HG03025 (cell line): ENCODE measurements at regions not wholly inside any gene's neighbourhood (a gene's known extent, or its start where the extent isn't known, plus 50 kb on each side); places are given as distances from the start of the nearest gene placed in this dataset.
"Not testable (repeated sequence)": the region's sequence is repeated elsewhere in the genome, so short reads cannot be mapped to it uniquely, and the experiment has no call there.

ENCODE experiments used
- ATAC-seq: cut with Tn5 transposase; IDR thresholded peaks from one replicate; pipeline ENCODE4 v1.9.1; 2021; ENCODE audit warnings: mild to moderate bottlenecking, moderate library complexity; ENCODE audit not compliant: unreplicated experiment, low FRiP score

DNA sequence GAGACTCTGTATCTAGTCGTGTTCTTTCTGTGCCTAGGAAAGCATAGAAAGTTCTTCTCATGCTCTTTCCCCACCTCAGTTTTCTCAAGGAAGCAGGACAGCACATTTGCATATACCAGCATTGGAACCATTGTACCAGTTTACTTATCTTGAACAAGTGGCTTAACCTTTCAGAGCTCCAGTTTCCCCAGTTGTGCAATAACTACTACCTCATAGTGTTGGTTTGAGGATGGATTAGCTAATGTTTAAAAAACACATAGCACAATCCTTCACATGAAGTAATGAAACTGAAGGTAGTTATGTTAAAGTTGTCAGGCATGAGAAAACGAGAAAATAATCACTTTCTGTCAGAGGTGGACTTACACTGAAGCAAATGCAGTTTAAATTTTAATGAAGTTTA lies 92.2 kb upstream of the H2AZ1 start:
- no peak for ATAC-seq

DNA sequence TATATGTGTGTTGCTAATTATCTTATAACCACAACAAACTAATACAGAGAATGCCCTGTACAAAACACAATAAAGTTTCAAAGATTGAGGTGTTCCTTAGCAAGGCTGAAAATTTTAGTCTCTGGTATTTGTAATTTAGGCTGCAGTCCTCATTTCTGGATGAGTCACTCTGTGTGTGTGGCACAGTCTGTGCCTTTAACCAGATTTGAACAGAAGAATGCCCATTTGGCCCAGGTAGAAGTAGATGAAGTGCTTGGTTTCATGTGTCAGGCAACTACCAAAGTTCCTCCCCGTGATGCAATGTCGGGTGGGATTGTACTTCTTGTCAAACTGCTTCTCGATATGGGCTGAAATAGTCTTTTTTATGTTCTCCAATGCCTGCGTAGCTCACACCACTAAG lies 91.6 kb upstream of the H2AZ1 start:
- ATAC-seq, result no peak

DNA sequence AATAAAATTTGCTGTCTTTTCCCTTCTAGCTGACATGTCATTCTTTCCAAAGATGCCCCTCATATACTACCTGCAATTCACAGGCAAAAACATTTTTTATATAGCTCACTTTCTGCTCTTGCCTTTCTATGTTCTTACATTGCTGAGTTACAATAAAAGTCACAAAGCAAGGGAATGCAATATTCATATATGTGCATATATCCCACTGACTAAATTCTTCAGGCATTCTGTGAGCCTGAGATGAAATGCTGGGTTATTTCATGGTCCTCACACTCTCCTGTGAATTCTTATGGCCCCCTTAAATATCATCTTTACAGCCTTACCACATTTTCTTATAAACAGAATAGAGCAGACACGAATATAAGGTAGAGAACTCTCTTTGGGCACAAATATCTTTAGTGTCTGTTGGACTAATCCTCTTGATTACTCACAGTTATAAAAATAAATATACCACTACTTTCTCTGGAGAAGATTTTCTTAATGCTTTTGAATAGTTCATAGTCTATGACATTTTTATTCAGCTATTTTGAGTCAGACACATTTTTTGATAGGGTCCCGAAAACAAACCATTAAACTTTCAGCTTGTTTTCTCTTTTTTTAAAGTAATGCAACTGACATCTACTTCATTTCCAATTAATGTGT lies 84.1 kb upstream of the H2AZ1 start:
- no peak for ATAC-seq

DNA sequence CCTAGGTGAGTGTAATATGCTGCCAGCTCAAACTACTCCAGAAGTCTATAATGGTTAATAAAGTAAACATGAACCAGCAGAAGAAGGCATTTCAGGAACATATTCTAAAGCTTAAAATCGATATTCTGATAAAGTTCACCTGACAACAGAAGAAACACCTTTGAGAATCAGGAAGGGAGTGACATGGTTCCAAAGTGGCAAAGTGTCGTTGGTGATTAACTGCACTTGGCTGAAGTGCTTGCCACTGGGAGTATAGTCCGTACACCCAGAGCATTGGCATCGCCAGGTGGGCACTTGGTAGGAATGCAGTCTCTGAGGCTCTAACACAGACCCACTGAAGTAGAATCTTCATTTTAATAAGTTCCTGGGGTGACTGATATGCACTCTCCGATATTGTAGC lies 76.0 kb upstream of the H2AZ1 start:
- ATAC-seq, result no peak

DNA sequence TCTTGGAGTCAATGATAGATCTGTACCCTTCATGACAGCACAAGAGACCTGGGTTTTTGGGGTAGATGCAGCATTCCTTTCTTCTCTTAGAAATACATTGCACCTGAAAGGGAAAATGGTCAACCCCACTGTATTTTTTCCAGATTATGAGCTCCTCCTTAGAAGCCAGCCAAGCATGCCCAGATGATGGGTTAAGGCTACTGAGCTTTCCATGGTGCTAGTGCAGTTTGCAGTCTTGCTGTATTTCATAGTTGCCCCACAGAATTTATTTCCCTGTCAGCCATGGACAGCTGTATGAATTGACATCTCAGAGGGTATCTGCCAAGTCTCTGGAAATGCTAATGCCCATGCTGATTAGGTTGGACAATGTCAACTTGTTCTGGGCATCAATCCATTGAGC lies 73.7 kb upstream of the H2AZ1 start:
- ATAC-seq, result no peak

DNA sequence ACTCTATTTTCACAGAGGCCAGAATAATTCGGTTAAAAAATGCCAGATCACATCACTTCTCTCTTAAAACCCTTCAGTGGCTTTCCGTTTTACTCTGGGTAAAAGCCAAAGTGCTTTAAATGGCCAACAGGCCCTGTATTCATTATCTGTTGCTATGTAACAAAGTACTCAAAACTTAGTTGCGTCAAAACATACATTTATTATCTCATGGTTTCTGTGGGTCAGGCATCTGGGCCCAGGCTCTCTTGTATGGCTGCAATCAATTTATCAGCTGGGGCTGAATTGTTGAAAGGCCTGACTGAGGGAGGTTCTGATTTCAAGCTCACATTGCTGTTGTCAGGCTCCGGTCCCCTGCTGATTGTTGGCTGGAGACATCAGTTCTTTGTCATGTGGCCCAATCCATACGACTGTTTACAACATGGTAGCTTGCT lies 72.7 kb upstream of the H2AZ1 start:
- no peak for ATAC-seq

DNA sequence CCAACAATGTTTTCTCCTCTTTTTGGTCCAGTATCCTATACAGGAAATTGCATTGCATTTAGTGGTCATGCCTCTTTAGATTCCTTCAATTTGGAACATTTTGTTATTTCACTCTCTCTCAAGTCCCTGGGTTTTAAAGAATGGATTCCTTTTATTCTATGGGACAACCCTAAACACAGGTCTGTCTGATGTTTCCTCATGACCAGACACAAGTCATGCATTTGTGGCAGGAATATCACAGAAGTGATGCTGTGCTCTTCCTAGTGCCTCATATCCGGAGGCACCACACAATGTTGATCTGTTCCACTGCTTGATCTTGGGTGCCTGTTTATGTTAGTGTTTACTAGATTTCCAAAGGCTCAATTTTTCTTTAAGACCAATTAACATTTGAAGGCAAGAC lies 69.7 kb upstream of the H2AZ1 start:
- no peak for ATAC-seq

DNA sequence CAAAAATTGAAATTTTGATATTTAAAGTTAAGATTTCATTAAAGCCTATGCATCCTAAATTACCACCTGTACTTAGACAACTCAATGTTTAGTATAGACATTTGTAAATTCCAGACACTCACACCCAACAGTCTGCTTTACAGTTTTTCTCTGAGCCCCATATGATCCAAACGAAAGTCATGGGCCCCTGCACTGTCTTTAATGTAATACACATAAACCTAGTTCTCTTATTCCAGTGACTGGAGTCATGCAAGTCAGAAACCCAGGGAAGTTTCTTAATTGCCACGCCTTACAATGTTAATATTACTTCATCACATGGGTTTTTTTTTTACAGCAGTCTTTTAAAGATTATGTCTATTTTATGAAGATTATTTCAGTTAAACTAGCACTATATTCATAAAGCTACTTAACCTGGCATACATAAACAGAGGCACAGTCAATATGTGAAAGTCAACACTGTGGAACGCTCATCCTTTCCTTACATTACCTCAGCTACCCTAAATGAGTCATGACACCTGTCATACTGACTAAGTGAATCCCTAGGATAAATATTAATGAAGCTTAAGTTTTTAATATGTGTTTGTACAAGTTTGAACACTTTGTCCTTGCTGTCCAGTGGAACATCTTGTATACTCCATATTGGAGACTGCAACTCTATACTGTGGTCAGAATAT lies 67.7 kb upstream of the H2AZ1 start:
- ATAC-seq, result no peak

DNA sequence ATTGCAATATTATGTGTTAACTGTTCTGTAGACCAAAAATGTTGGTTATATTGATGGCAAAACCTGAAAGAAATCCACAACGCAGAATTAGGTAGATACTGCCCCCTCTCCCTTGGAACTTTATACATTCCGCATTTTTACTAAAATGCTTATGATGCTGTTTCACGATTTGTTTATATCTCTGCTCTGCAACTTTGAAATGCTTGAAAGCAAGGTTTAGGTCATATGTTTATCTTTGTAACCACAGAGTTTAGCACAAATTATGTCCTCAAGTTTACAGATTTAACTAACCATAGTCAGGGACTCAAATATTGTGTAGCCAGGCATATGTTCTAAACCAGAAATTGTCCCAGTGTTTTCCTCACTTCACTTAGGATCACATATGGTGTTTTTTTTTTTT lies 66.1 kb upstream of the H2AZ1 start:
- no peak for ATAC-seq

DNA sequence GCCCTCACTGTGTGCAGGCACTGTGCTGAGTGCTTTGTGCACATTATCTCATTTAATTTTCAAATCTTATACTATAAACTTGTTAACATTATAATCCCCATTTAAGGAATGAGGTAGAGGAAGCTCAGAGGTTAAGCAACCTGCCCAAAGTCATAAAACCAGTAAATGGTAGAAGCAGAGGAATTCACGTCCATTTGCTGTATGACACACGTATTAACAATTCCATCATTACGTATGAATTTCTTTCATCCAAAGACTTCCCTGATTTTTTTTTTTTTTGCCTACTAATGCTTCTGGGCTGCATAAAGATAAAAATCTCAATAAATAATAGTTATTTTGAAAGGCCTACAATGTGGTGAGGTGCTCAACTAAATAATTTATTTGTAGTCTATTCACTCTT lies 64.5 kb upstream of the H2AZ1 start:
- no peak for ATAC-seq

DNA sequence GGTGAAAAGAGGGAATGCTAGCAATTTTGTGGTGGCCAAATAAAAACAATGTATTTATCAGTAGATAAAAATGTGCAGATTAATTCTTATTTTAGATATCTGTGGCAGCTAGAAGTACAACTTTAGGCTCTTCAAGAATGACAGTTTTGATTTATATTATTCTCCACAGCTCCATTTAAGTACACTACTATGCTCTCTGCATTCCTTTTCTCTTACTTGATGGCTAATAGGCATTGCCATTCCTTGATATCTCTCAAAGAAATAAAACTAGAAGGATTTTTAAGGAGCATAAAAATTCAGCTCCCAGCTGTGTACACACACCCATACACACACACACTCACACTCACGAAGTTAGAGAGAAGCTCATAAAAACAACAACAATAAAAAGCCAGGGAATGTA lies 59.4 kb upstream of the H2AZ1 start:
- no peak for ATAC-seq

DNA sequence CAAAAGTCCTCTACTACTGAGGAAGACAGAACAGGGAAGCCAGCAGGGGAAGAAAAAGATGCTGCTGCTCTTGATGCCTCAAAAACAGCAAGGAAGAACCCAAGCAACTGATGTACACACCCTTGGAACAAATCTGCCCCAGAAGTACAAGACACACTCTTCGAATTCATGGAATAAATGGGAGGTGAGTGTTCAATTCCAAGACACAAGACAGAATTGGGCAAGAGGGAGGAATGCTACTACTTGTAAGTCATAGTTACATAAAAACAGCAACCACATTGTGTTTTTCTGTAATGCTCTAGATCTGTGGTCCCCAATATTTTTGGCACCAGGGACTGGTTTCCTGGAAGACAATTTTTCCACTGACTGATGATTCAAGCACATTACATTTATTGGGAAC lies 58.0 kb upstream of the H2AZ1 start:
- ATAC-seq, result no peak

DNA sequence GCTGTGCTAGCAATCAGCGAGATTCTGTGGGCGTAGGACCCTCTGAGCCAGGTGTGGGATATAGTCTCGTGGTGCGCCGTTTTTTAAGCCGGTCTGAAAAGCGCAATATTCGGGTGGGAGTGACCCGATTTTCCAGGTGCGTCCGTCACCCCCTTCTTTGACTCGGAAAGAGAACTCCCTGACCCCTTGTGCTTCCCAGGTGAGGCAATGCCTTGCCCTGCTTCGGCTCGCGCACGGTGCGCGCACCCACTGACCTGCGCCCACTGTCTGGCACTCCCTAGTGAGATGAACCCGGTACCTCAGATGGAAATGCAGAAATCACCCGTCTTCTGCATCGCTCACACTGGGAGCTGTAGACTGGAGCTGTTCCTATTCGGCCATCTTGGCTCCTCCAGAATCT lies 56.1 kb upstream of the H2AZ1 start:
- ATAC-seq, result not testable (repeated sequence)
